Iris pigment epithelial cell (primary cell): ENCODE measurements at regions not wholly inside any gene's neighbourhood (a gene's known extent, or its start where the extent isn't known, plus 50 kb on each side); places are given as distances from the start of the nearest gene placed in this dataset.

Experiments used
- DNase-seq: peaks from one replicate; pipeline ENCODE4 v3.0.0-alpha.2; 2011; ENCODE audit warnings: low read depth

DNA sequence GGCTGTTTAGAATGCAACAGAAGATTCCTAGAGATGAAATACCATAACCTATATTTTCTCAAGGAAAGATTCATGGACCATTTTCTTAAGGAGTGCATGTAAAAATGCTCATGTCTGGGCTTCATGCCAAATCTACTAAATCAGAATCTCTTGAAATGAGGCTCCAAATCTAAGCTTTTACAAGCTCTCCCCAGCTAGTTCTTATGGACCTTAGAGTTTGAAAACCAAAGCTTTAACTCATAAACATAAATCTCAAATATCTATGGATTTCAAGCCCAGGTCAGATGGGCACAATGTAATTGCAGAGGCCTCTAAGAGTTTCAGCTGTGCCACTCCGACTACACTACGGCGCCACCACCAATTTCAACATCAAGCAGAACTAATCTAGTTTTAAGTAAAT, 117.3 kb upstream of the CAND1 start:
- DNase-seq = no peak

DNA sequence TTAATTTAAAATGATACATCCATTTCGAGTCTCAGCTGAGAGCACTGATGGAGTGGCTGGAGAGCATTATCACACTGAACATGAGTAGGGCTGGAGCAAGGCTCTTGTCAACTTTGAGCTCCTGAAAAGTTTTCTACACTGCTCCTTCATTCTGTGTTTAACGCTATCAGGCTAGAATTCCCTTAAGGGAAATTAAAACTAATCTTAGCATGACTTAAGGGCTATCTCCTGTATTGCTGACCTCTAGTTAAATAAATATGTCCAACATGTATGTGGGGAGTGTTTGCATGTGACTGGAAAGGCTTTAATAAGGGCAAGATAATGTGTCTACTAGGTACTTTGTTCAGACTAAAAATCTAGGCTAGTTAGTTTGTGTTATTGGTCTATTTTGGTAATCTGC, 116.7 kb upstream of the CAND1 start:
- DNase-seq = no peak

DNA sequence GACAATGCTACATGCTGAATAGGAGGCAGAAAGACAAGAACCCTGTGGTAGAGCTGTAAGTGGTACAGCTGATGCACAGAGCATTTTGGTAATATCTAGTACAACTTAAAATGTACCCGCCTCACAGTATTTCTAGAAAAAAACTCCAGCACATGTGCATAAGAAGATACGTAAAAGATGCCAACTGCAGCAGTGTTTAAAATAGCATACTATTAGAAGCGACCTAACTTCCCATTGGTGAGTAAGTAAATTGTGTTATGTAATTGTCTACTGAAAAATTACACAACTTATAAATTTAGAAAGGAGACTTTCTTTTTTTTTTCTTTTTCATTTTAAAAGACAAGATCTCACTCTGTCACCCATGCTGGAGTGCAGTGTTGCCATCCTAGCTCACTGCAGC, 114.3 kb upstream of the CAND1 start:
- DNase-seq = no peak

DNA sequence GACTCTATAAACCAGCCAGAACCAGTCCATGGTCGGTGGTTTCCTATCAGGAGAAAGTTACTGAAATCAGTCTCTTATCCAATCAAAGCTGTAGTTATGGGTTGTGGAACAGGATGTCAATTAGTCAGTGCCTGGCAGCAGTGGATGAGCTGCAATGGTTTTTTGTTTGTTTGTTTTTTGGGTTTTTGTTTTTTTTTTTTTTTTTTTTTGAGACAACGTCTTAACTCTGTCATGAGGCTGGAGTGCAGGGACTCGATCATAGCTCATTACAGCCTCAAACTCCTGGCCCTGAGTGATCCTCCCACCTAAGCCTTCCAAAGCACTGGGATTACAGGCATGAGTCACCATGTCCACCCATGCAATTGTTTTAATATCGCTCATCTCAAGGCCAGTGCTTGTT, 113.3 kb upstream of the CAND1 start:
- DNase-seq = peak; percentile 72

DNA sequence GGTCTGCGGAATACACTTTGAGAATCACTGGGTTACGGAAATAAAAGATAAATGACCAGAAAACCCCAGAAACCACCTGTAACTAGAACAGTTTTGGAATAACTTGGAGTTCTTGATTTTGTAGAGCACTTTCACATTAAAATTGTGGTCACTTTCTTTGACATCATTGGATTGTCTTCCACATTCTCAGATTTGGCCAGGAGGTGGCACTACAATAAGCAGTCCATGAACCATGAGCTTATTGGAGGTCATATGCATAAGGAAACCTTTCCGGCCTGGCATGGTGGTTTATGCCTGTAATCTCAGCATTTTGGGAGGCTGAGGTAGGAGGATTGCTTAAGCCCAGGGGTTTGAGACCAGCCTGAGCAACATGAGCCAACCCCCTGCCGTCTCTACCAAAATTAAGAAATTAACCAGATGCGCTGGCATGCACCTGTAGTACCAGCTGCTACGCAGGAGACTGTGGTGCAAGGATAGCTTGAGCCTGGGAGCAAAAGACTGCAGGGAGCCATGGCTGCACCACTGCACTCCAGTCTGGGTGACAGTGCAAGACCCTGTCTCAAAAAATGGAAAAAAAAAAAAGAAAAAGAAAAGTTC, 107.7 kb upstream of the CAND1 start:
- DNase-seq = peak; percentile 58

DNA sequence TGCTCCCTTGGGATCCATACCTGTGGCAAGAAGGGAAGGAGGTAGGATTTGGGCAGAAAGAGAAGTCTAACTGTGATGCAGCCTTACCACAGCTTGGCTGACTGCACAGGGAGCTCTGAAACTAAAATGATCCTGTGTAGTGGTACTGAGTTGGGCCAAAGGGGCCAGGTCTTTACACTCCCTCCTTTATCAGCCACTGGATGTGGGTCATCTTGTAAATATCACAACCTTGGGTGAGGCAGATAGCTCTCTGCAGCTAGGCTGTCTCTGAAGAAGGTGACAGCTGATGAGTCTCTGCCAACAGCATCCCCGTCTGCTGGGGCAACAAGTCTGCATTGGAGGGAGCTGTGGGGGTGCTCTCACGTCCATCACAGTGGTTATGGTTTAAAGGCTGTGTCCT, 95.9 kb upstream of the CAND1 start:
- no peak for DNase-seq

DNA sequence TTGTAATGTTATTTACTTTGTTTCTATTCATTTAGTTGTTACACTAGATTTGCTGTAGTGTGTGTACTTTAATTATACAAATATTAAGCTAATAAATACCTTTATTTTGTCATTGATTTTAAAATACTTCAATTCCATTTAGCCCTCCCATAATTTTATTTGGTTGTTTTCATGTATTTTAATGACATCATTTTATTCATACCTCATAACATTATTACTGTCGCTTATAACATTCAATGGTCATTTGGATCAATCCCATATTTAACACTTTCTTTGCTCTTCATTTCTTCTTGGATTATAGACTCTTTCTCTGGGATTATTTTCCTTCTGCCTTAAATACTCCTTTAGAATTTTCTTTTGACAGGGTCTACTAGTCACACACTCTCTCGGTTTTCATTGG, 86.6 kb upstream of the CAND1 start:
- DNase-seq = no peak

DNA sequence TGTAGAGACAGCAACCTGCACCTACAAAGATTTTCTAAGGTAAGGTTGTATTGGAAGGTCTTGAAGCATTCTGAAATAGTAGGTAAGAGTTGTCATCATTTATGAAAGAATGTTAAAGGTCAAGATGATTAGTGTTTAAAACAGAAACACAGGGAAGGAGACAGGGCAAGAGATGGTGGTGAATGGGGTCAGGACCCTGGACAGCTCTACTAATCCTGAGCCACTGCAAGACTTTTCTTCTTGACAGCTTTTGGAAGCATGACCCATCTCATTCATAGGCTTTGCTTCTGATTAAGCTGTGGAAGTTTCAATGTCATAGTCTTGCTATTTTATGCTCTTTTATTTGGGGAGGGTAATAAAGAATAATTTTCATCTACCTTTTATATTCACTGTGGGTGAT, 75.5 kb upstream of the CAND1 start:
- DNase-seq = peak; percentile 32

DNA sequence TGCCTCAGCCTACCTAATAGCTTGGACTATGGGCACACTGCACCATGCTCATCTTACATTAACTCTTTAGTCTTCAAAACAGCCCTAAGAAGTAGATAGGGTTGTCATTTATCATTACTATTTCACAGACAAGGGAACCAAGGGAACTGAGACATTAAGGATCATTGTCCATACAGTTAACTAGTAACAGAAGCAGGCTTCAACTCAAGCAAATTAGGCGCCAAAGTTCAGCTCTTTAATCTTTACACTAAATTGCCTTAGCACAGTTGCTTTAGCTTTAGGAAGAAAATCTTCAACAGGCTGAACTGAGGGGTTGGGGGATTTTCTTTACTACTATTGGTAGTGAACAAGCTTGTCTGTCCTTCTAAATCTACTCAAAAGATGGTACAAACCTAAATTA, 68.8 kb upstream of the CAND1 start:
- no peak for DNase-seq

DNA sequence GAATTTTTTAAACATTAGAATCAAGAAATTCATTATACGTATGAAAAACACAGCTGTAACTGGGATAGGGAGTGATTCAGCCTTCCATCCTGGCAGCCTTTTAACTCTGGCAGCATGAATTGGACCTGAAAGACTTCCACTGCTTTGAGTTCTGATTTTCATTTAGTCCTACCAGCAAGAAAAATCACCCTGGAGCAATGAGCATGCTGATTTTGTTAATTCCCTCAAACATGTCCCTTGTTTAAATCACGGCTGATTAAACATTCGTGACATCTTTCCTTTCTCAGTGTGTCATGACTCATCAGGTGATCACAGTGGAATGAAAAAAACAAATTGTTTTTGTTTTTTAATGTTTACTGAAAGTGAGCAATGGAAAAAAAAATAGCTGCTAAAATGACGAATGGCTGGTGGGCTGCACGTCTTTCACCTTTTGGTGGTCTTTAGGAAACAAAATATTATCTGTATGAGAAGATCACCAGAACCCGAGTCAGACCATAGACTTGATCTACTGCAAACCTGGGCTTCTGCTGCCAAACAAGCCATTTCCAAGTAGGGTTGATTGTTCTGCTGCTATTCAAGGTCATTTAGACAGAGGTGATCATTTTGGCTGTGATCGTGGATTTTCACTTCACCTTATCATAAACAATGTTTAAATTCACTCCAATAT, 67.0 kb upstream of the CAND1 start:
- no peak for DNase-seq

DNA sequence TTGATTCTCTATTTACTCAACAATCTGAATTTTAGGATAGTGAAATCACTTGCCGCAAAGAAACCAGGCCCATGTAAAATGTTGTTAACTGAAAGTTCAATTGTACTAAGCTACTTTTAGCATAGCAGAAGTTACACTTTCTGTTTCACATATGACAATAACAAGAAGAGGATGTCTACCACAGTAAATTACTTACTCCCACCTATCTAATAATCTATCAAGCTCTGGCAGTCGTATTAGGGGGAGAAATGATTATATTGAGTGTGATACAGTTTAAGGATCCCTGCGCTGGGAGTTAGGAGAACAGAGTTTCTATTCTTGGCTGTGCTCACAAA, 66.5 kb upstream of the CAND1 start:
- DNase-seq = no peak

DNA sequence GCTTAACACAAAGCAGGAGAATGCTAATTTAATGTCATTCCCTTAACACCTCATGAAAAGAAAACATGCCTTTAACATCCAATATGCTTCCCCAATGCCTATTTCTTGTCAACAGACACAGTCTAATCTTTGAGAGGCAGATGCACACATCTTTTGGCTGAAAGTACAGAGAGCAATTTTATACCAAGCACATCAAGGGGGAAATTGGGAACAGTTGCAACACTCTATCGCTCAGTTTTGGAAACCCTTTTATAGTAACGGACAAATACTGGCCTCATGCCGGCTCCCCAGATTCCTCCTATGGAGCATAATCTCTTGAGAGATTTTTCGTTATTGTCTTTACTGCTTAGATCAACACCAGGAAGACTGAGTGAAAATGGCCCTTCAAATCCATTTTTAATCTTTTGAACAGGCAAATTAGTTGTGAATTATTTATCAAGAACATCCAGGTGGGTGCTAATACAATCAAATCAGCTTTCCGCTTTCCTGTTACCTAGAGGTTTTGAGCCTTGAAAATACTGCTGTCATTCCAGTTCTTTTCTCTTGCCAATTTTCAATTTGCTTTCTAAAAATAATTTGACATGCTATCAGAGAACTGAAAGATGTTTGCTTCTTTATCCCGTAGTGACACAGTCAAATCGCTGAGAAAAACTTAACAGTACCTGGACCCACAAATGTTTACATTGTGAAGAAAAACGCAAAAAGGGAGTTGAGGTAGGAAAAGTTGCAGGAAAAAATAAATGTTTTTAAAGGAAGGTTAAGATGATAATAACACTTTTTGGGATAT, 60.7 kb upstream of the CAND1 start:
- DNase-seq = no peak

DNA sequence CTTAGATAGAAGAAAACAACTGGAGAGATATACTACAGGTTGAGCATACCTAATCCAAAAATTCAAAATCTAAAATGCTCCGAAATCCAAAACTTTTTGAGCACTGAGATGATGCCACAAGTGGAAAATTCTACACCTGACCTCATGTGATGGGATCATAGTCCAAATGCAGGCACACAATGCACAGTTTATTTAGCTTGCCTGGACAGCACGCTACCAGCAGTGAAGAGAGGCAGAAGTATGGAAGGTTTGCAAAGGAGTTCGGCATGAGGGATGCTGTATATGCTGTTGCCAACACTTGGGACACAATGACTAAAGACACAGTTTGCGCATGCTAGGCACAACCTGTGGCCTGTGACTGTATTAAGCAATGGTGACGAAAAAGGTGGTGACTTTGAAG, 58.1 kb upstream of the CAND1 start:
- DNase-seq = no peak

DNA sequence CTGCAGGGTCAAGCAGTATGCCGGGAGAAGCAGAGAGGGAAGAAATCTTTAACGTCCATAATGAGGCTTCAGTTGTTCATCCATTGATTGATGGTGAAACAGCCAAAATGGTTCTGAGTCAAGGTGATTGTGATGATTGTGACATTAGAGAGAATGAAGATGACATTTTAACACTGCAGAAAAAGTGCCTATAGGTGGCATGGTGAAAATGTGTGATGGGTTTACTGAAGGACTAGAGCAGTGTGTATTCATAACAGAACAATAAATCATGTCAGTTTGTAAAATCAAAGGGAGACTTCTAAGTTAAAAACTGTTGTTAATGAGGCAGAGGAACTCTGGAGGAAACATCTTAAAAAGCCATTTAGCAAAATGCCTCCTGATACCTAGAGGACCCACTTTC, 57.7 kb upstream of the CAND1 start:
- no peak for DNase-seq

DNA sequence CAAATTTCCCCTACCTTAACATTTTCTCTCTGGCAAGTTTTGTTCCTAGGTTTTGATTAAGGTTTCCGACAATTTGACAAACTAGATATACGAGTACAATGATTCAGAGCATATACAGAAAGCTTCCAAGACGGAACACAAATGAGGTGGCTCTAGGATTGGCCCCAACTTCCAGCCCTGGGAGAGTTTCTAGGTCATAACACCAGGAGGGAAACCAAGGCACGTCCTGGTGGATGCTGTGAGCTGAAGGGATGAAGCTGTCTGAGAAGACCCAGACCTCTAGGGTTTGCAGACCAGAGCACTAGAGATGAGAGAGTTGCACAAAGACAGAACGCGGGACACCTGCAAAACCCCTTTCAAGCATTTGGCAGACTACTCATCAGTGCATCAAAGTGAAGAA, 51.5 kb upstream of the CAND1 start:
- DNase-seq = no peak
